GM21619 (cell line): ENCODE measurements at regions not wholly inside any gene's neighbourhood (a gene's known extent, or its start where the extent isn't known, plus 50 kb on each side); places are given as distances from the start of the nearest gene placed in this dataset.
"Not testable (repeated sequence)": the region's sequence is repeated elsewhere in the genome, so short reads cannot be mapped to it uniquely, and the experiment has no call there.

ENCODE experiments used
- ATAC-seq: cut with Tn5 transposase; IDR thresholded peaks from one replicate; pipeline ENCODE4 v1.9.1; 2021; ENCODE audit not compliant: unreplicated experiment

GRCh38 chr3:6229778-6230410 is 631.0 kb upstream of the GRM7 start:
- ATAC-seq = no peak

- no peak for ATAC-seq
Measured at GRCh38 chr3:6242104-6242503, 618.8 kb upstream of the GRM7 start.

GRCh38 chr3:6248528-6248927 is 612.4 kb upstream of the GRM7 start:
- no peak for ATAC-seq

GRCh38 chr3:6249679-6250078 is 611.2 kb upstream of the GRM7 start:
- peak; percentile 46 for ATAC-seq

- ATAC-seq = peak; percentile 97
Measured at GRCh38 chr3:6250167-6250566, 610.7 kb upstream of the GRM7 start.

GRCh38 chr3:6251612-6252400 is 609.1 kb upstream of the GRM7 start:
- ATAC-seq = no peak

- ATAC-seq = no peak
Measured at GRCh38 chr3:6254490-6254889, 606.4 kb upstream of the GRM7 start.

- no peak for ATAC-seq
Measured at GRCh38 chr3:6255229-6255628, 605.7 kb upstream of the GRM7 start.

GRCh38 chr3:6260551-6261191 is 600.2 kb upstream of the GRM7 start:
- peak; percentile 59 for ATAC-seq

GRCh38 chr3:6262010-6262409 is 598.9 kb upstream of the GRM7 start:
- ATAC-seq = no peak

GRCh38 chr3:6264036-6264435 is 596.9 kb upstream of the GRM7 start:
- no peak for ATAC-seq

GRCh38 chr3:6264906-6265305 is 596.0 kb upstream of the GRM7 start:
- ATAC-seq = no peak

GRCh38 chr3:6266135-6266534 is 594.8 kb upstream of the GRM7 start:
- no peak for ATAC-seq

GRCh38 chr3:6273878-6274277 is 587.0 kb upstream of the GRM7 start:
- no peak for ATAC-seq

GRCh38 chr3:6281662-6282061 is 579.3 kb upstream of the GRM7 start:
- no peak for ATAC-seq

GRCh38 chr3:6282918-6283317 is 578.0 kb upstream of the GRM7 start:
- ATAC-seq = no peak

- no peak for ATAC-seq
Measured at GRCh38 chr3:6287088-6287875, 573.6 kb upstream of the GRM7 start.

GRCh38 chr3:6301626-6302025 is 559.3 kb upstream of the GRM7 start:
- no peak for ATAC-seq

GRCh38 chr3:6315906-6316305 is 545.0 kb upstream of the GRM7 start:
- ATAC-seq = no peak

GRCh38 chr3:6321999-6322398 is 538.9 kb upstream of the GRM7 start:
- no peak for ATAC-seq

GRCh38 chr3:6326771-6327170 is 534.1 kb upstream of the GRM7 start:
- no peak for ATAC-seq

GRCh38 chr3:6340980-6341325 is 520.0 kb upstream of the GRM7 start:
- ATAC-seq = not testable (repeated sequence)
